ENCODE measurements at regions not wholly inside any gene's neighbourhood (a gene's known extent, or its start where the extent isn't known, plus 50 kb on each side); places are given as distances from the start of the nearest gene placed in this dataset.

DNA sequence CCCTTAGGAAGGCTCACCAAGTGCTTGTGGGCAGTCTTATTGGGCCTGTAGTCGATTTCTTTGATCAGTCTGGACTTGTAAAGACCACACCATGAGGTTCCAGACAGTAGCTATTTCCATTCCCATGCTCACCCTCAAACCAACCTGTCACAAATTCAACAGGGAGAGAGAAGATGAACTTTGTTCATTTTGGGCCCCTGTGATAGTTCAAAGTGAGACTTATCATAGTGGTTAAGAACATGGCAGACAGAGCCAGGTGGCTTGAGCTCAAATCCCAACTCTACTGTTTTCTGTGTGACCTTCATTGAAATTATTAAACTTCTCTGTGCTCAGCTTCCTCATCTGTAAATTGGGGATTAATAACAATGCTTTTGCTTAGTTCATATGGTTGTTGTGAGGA, 53.9 kb upstream of the CTLA4 start:
- DNase-seq (ENCODE audit: low spot score), result no peak

DNA sequence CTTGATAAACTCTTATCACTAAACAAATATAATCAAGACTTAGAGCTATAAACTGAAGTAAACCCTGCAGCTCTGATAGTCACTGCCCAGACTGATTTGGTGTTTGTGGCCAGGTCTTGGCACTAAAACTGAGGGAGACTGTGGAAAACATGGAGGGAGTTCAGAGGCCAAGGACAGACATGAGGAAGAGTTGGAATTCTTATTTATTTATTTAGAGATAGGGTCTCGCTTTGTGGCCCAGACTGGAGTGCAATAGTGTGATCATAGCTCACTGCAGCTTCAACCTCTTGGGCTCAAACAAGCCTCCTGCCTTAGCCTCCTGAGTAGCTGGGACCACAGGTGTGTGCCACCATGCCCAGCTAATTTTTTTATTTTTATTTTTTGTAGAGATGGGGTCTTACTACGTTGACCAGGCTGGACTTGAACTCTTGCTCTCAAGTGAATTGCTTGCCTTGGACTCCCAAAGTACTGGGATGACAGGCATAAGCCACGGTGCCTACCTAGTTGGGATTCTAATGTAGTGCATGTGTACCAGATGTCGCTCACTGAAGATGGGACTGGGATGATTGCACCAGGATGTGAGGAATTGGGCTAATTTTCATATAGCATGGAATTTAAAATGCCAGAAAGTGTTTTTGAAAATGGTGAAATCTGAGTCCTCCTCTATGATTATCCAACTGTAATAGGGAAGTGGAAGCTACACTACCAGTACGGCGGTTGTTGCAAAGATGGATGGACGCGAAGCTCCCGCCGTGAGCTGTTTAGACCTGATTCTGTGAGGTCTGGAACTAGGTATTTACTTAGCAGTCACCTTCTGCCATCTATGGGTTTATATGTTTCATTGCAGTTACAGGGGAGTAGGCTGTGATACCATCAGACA, 52.7 kb upstream of the CTLA4 start:
- peak; percentile 76 for DNase-seq (ENCODE audit: low spot score)

DNA sequence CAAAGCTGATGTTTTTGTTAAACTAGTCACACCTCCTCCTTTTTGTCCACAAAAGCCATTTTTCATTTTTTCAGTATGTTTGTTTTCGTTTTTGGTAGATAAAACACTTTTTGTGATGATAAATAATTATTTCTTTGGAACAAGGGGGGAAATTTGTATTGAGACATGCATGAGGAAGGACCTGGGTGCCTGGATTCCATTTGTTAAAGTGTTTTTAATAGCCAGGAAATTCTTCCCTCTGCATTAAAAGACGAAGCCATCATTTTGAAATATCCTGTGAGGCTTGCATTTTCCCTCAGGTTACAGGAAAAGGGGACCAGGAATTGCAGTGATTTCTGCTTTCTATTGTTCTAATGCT, 52.1 kb upstream of the CTLA4 start:
- no peak for DNase-seq (ENCODE audit: low spot score)

DNA sequence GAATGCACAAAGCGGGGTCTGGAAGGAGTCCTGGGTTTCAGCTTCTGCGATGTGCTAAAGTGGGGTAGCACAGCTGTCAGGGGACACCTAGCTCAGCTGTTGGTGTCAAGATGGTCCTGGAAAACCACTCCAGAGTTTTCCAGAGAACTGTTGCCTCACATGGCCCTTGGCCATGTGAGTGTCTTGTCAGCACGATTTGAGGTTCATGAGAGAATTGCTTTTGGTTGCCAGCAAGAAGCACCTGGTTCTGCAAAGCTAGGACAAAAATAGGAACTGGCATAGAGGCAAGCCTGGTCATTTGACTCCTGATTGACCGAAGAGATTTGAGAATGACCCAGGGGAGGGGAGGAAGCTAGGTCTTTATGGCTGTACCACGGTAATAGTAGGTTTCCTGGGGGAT, 50.4 kb upstream of the CTLA4 start:
- DNase-seq (ENCODE audit: low spot score), result no peak

Measured in CD4-positive, alpha-beta T cell treated with Interleukin-15 for 4 hours (primary cell).